BLaER1 treated with 17β-estradiol and CSF1 and Interleukin-3, amounts not matched to agents 10 nM and 100 nM (cell line): ENCODE measurements at regions not wholly inside any gene's neighbourhood (a gene's known extent, or its start where the extent isn't known, plus 50 kb on each side); places are given as distances from the start of the nearest gene placed in this dataset.

Experiments used
- H3K27ac ChIP-seq, 11 experiments: shearing (Covaris generic); formaldehyde crosslinking; 2 replicates each; pipeline ENCODE4 v1.8.1; 2022
- H3K27me3 ChIP-seq, 11 experiments: shearing (Covaris generic); formaldehyde crosslinking; 2 replicates each; pipeline ENCODE4 v1.8.1; 2022
- H3K36me3 ChIP-seq, 11 experiments: shearing (Covaris generic); formaldehyde crosslinking; 2 replicates each; pipeline ENCODE4 v1.8.1; 2022
- H3K4me1 ChIP-seq, 10 experiments: shearing (Covaris generic); formaldehyde crosslinking; 2 replicates each; pipeline ENCODE4 v1.8.1; 2022
- H3K4me2 ChIP-seq, 11 experiments: shearing (Covaris generic); formaldehyde crosslinking; 2 replicates each; pipeline ENCODE4 v1.8.1; 2022
- H3K4me3 ChIP-seq, 10 experiments: shearing (Covaris generic); formaldehyde crosslinking; 2 replicates each; pipeline ENCODE4 v1.8.1; 2022
- H3K9ac ChIP-seq, 11 experiments: shearing (Covaris generic); formaldehyde crosslinking; 2 replicates each; pipeline ENCODE4 v1.8.1; 2022
- H3K9me3 ChIP-seq, 11 experiments: shearing (Covaris generic); formaldehyde crosslinking; replicated peaks in 1 of 11; 2 replicates each; pipeline ENCODE4 v1.8.1; 2022
- H4K20me1 ChIP-seq, 11 experiments: shearing (Covaris generic); formaldehyde crosslinking; 2 replicates each; pipeline ENCODE4 v1.8.1; 2022
- Cebpa-rat ChIP-seq, 11 experiments: shearing (Covaris generic); IDR thresholded peaks; 2 replicates each; pipeline ENCODE4 v1.8.1; 2022

DNA sequence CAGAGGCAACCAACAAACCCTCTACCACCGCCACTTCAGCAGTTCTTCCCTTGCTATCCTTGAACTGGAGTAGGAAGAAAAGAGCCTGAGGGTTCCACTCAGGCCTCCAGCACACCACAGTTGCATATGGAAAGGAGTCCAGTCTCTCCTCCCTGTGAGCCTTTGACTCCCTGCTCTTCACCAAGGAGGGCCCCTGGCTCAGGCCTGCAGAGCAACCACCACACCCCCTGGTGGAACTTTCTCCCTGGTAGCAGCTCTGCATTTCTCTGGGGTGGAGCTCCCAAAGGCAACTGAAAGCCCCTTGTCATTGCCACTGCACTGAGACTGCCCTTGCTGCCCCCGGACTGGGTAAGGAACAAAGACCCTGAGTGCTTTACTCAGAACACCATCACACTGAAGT, 1021.5 kb upstream of the ADGRL2 start:
- no peaks in the 10 kb centered on the region for H3K36me3 ChIP-seq

DNA sequence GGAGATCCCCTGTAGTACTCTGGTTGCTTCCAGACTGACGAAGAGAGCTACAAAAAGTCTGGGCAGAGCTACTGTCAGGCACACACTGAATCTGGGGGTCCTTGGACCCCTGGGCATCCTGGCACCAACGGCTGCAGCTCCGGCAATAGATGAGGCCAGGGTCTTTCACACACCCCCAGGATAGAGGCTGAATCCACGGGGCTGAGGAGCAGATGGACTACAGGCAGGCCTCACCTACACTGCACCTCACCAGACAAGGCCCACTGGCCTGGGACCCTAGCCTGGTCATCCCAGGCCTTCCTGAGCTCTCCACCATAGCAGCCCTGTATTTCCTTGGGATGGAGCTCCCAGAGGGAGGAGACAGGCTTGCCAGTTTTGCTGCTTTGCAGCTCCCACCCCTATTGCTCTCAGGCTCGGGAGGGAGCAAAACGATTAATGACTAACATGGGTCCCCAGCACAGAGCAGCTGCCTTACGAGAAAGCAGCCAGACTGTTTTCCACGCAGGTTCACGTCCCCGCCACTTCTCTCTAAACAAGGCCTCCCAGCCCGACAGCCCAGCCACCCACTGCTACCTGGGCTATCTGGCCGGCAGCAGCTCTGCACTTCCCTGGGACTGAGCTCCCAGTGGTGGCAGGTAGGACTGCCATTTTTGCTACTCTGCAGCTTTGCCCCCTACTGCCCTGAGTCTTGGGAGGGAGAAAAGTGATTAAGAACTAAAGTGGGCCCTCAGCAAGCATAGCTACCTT, 1022.5 kb upstream of the ADGRL2 start:
- no peak for TF ChIP-seq Cebpa-rat (IDR thresholded peaks at IDR 0.05)

More for the DNA sequence above, 1021.5 kb upstream of the ADGRL2 start:
- TF ChIP-seq Cebpa-rat (IDR thresholded peaks at IDR 0.05), result no peak
- Histone ChIP-seq H4K20me1 (no peaks in the 10 kb centered on the region), H3K4me3 (no peak overlapping the region), H3K27ac (no peak overlapping the region), H3K9me3 (no peaks in the 10 kb centered on the region), H3K4me1 (no peaks in the 10 kb centered on the region), H3K9ac (no peak overlapping the region), H3K4me2 (no peak overlapping the region), H3K27me3 (no peaks in the 10 kb centered on the region)

DNA sequence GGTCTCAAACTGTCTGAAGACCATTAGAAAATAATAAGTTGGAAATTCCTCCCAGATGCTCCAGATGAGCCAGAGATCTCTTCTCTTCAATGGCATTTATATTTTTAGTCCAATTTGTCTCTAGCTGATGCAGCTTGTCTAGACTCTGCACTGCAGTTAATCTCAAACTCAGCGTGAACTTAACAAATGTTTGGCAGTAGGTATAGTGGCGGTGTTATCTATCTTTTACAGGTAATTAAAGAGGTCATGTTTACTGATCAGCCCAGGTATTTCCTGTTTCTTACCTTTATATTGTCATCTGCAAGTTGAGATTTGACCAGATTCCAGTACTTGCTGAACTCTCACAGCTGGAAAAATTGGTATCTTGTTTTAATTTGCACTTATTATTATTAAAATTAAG, 1024.5 kb upstream of the ADGRL2 start:
- Histone ChIP-seq H3K4me2 (no peak overlapping the region), H3K4me3 (no peak overlapping the region), H3K27ac (no peak overlapping the region), H3K36me3 (no peaks in the 10 kb centered on the region), H4K20me1 (no peaks in the 10 kb centered on the region), H3K27me3 (no peaks in the 10 kb centered on the region), H3K4me1 (no peaks in the 10 kb centered on the region), H3K9ac (no peak overlapping the region), H3K9me3 (no peaks in the 10 kb centered on the region)
- no peak for TF ChIP-seq Cebpa-rat (IDR thresholded peaks at IDR 0.05)

More for the DNA sequence above, 1022.5 kb upstream of the ADGRL2 start:
- H3K9ac ChIP-seq, result no peak overlapping the region
- H3K36me3 ChIP-seq, result no peaks in the 10 kb centered on the region
- no peak overlapping the region for H3K4me2 ChIP-seq
- H3K4me1 ChIP-seq, result no peaks in the 10 kb centered on the region
- H3K27ac ChIP-seq, result no peak overlapping the region
- no peaks in the 10 kb centered on the region for H4K20me1 ChIP-seq
- no peaks in the 10 kb centered on the region for H3K9me3 ChIP-seq
- no peak overlapping the region for H3K4me3 ChIP-seq
- no peaks in the 10 kb centered on the region for H3K27me3 ChIP-seq

DNA sequence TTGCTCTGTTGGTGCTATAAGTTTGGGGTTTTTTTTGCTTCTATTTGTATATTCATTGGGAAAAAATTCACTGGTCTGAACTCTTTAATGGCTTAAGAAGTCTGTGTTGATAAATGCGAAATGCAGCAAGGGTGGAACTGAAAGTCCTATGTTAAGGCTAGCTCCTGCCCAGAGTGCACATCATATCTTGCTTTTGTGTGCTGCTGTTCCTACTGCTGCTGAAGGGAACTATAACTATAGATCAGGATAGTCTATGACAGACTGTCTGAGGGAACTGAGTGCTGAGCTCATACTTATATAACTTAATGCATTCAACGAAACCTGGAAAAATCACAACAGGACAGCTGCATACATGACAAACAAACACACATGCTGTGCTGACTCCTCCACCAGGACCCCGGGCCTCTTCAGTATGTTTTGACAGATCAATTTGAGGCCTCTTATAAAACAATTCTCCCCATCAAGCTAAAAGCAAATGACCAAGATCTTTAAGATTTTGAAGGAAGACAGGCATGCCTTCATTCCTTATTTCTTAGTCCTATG, 1031.5 kb upstream of the ADGRL2 start:
- H3K4me3 ChIP-seq, result no peak overlapping the region
- no peak for TF ChIP-seq Cebpa-rat (IDR thresholded peaks at IDR 0.05)
- no peak overlapping the region for H3K27ac ChIP-seq
- no peaks in the 10 kb centered on the region for H3K36me3 ChIP-seq
- H3K9ac ChIP-seq, result no peak overlapping the region
- H3K4me2 ChIP-seq, result no peak overlapping the region
- H3K4me1 ChIP-seq, result no peaks in the 10 kb centered on the region
- H3K27me3 ChIP-seq, result no peaks in the 10 kb centered on the region
- H3K9me3 ChIP-seq, result no peaks in the 10 kb centered on the region
- no peaks in the 10 kb centered on the region for H4K20me1 ChIP-seq

DNA sequence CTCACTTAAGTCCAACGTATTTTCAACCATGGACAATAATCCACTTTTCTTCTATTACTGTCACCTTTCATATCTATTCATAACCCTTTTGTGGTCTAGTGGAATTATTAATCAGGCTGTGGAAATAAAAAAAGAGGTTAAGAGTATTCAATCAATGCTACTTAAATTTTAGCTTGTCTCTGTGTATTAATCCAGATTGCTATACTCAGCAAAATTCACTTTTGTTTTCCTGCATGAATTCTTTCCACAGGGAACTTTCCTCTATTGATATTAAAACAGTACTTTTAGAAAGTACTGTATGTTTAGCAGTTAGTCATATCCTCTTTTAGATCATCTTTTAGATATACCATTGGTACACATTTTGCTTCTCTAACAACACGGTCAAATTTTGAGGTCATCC, 1033.0 kb upstream of the ADGRL2 start:
- Histone ChIP-seq H3K4me3 (no peak overlapping the region), H3K27ac (no peak overlapping the region)

DNA sequence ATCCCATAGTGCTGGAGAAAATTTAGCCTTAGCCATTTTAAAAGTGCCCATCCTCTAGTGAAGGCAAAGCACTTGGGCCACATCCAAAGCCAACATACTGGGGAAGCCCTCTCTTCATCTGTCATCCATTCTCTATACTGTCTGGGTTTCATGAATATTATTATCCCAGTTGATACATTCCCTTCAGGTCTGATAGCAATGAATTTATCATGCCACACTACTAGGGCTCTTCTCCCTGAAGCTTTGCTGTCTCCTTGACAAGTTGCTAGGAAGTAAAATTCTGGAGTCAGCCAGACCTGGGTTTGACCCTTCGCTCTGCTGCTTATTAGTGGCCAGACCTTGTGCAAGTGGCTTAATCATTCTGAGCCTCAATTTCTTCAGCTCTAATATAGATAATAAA, 1041.4 kb upstream of the ADGRL2 start:
- Histone ChIP-seq H3K4me2 (no peak overlapping the region), H3K36me3 (no peaks in the 10 kb centered on the region), H3K9me3 (no peaks in the 10 kb centered on the region), H4K20me1 (no peaks in the 10 kb centered on the region), H3K27me3 (no peaks in the 10 kb centered on the region), H3K4me3 (no peak overlapping the region), H3K27ac (no peak overlapping the region), H3K9ac (no peak overlapping the region), H3K4me1 (no peaks in the 10 kb centered on the region)
- TF ChIP-seq Cebpa-rat (IDR thresholded peaks at IDR 0.05), result no peak

More for the DNA sequence above, 1033.0 kb upstream of the ADGRL2 start:
- no peaks in the 10 kb centered on the region for H3K9me3 ChIP-seq
- no peak for TF ChIP-seq Cebpa-rat (IDR thresholded peaks at IDR 0.05)
- H3K4me1 ChIP-seq, result no peaks in the 10 kb centered on the region
- H3K4me2 ChIP-seq, result no peak overlapping the region
- no peaks in the 10 kb centered on the region for H3K27me3 ChIP-seq
- no peak overlapping the region for H3K9ac ChIP-seq
- H4K20me1 ChIP-seq, result no peaks in the 10 kb centered on the region
- H3K36me3 ChIP-seq, result no peaks in the 10 kb centered on the region

DNA sequence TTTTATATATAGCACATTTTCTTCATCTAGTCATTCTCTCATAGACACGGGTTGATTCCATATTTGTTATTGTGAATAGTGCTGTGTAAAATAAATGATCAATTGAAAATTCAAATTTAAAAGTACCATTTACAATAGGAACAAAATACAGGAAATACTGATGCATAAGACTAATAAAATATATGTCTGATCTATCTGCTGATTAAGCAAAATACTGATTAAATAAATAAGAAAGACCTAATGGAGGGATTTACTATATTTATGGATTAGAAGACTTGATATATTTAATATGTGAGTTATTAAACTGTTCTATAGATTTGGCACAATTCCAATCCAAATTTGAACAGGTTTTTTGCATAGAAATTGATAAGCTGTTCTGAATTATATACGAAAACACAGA, 1044.8 kb upstream of the ADGRL2 start:
- H3K4me1 ChIP-seq, result no peaks in the 10 kb centered on the region
- H4K20me1 ChIP-seq, result no peaks in the 10 kb centered on the region
- no peak overlapping the region for H3K9ac ChIP-seq
- no peak overlapping the region for H3K4me3 ChIP-seq
- no peaks in the 10 kb centered on the region for H3K9me3 ChIP-seq
- H3K4me2 ChIP-seq, result no peak overlapping the region
- no peak overlapping the region for H3K27ac ChIP-seq
- no peak for TF ChIP-seq Cebpa-rat (IDR thresholded peaks at IDR 0.05)
- no peaks in the 10 kb centered on the region for H3K36me3 ChIP-seq
- no peaks in the 10 kb centered on the region for H3K27me3 ChIP-seq

DNA sequence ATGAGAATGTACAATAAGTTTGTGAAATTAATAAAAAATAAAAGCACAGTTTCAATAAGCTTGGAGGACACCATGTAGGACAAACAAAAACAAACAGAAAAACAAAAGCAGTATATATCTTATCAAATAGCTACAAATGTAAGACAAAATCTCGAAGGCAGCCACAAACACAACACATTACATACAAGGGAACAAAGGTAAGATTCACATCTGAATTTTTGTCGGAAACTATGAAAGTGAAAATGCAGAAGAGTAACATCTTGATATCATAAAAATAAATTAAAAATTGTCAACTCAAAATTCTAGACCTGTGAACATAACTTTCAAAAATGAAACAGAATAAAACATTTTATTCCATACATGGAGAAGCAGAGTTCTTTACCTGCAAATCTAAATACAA, 1049.5 kb upstream of the ADGRL2 start:
- Histone ChIP-seq H3K36me3 (no peaks in the 10 kb centered on the region), H3K4me1 (no peaks in the 10 kb centered on the region), H3K27ac (no peak overlapping the region), H3K27me3 (no peaks in the 10 kb centered on the region), H4K20me1 (no peaks in the 10 kb centered on the region), H3K4me3 (no peak overlapping the region), H3K9ac (no peak overlapping the region), H3K4me2 (no peak overlapping the region), H3K9me3 (no peaks in the 10 kb centered on the region)
- TF ChIP-seq Cebpa-rat (IDR thresholded peaks at IDR 0.05), result no peak

DNA sequence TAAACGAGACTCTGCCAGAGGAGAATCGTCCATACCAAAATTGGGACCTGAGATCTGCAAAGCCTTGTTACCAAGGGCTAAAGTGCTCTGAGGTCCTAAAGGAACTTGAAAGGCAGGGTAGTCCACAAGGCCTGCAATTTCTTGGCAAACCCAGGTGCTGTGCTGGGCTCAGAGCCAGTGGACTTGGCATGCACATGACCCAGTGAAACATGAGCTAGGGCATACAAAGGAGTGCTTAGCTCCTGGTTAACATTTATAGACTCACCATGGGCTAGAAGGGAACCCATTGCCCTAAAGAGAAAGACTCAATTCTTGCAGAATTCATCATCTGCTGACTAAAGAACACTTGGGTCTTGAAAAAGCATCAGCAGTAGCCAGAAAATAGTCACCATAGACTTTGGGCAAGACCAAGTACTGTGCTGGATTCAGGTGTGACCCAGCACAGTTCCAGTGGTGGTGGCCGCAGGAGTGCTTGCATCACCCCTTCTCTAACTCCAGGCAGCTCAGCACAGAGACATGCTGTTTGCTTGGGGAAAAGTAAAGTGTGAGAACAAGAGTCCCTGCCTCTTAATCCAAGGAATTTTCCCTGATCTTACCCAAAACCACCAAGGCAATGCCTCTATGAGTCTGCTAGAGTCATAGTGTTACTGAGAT, 1069.4 kb upstream of the ADGRL2 start:
- Histone ChIP-seq H3K9me3 (no peaks in the 10 kb centered on the region), H3K27me3 (no peaks in the 10 kb centered on the region), H3K4me3 (no peak overlapping the region), H3K9ac (no peak overlapping the region), H3K36me3 (no peaks in the 10 kb centered on the region), H3K4me2 (no peak overlapping the region), H3K4me1 (no peaks in the 10 kb centered on the region), H4K20me1 (no peaks in the 10 kb centered on the region), H3K27ac (no peak overlapping the region)
- TF ChIP-seq Cebpa-rat (IDR thresholded peaks at IDR 0.05), result no peak

DNA sequence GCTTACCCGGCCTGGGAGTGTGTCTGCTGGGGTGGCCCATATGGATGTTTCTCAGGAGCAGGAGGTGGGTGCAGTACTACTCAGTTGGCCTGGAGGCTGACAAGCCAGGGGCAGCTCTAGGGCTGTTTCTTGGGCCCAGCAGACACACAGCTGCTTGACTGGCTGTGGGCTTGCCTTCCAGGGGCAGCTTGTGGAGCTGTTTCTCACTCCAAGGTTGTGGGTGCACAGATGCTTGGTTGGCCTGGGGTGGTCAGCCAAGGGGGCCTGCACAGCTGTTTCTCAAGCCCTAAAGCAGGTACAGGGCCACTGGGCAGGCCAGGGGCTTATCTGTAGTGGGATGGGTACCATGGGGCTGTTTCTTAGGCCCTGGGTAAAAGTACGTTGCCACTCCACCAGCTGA, 1078.1 kb upstream of the ADGRL2 start:
- H3K9me3 ChIP-seq, result no peaks in the 10 kb centered on the region
- H3K4me1 ChIP-seq, result no peaks in the 10 kb centered on the region
- H3K9ac ChIP-seq, result no peak overlapping the region
- no peak overlapping the region for H3K4me3 ChIP-seq
- no peaks in the 10 kb centered on the region for H3K36me3 ChIP-seq
- H3K27me3 ChIP-seq, result no peaks in the 10 kb centered on the region
- no peak for TF ChIP-seq Cebpa-rat (IDR thresholded peaks at IDR 0.05)
- H3K4me2 ChIP-seq, result no peak overlapping the region
- no peaks in the 10 kb centered on the region for H4K20me1 ChIP-seq
- no peak overlapping the region for H3K27ac ChIP-seq
